NCI-H748 treated with DMSO at 0.1 percent for 48 hours (cell line): ENCODE measurements at regions not wholly inside any gene's neighbourhood (a gene's known extent, or its start where the extent isn't known, plus 50 kb on each side); places are given as distances from the start of the nearest gene placed in this dataset.

Experiments
- DNase-seq: peaks from one replicate; lab custom pipeline; 2025; lab: John Stamatoyannopoulos, UW

DNA sequence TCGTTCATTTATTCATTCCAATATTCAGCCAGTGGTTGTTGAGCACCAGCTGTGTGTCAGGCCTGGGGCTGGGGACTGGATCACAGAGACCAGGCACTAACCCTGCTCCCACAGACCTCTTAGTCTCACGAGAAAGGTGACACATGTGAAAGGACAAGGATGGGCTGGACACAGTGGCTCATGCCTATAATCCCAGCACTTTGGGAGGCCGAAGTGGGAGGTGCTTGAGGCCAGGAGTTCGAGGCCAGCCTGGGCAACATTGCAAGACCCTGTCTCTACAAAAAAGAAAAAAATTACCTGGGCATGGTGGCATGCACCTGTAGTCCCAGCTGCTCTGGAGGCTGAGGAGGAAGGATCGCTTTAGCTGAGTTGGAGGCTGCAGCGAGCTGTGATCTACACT lies 105.9 kb upstream of the SDK1 start:
- no peak for DNase-seq

DNA sequence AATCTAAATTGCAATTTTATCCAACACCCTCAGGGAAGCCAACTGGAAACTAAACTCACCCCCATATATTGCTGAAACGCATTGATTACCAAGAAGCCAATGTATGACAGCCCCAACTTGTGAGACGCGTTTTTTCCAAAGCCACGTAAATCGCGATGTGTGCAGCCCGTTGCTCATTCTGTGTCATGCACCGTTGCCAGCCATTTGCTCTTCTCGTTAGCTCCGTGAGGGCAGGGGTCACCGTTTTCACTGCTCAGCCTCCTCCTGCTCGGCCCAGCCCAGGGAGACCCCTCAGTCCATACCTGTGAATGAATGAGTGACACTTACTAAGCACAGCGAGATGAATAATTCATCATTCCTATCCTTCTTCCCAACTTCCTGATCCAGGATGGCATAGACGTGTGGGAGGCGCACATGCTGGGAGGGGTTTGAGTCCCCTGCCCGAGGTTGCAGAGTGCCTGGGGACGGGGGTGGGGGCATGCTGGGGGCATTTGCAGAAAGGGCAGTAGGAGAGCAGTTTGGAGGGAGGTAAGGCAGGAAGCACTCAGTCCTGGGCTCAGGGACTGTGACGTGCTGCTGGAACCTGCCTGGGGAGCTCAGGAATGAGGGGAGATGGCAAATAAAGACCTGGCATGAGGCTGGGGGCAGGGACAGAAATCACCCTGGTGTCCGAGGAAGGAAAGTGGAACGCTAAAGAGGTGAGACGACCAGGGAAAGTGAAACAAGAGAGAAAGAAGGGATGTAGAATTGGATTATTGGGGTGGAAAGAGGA lies 104.2 kb upstream of the SDK1 start:
- no peak for DNase-seq

DNA sequence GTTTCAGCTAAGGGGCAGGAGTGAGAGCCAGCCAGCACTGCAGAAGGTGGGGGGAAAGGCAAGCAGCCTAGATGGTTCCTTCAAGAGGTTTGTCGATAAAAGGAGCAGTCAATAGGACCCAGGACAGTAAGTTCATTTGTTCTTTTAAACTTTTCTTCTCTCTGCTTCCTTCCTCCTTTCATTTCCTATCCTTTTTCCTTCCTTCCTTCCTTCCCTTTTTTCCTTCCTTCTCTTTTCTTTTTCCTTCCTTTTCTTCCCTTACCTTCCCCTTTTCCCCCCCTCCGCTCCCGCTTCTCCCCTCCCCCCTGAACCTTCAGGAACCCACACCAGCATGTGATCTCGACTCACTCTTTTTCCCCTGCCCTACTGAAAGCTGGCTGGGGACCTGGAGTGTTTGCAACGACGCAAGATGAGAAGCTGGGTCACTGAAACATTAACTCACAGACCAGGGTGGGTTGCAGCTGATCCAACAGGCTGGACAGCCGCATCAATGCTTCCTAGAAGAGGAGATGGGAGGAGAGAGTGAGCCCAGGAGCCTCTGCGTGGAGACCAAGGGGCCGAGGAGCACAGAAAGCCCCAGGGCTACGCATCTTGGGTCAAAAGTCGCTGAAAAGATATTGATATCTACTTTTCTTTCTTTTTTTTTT lies 103.4 kb upstream of the SDK1 start:
- no peak for DNase-seq

DNA sequence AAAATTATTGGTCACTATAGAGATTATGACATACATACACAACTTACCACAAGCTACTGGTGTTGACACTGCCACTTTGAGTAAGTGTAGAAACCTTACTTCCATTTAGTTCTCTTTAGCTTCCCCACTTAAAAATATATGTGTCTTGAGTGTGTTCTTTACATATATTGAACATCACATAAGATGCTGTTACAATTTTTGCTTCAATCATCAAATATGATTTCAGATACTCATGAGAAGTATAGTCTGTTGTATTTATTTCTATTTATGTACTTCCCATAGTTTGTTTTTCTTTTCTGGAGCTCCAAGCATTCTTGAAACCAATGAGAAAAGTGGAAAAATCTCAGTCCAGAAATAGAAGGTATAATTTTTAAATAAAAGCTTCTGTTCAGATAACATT lies 102.7 kb upstream of the SDK1 start:
- no peak for DNase-seq

DNA sequence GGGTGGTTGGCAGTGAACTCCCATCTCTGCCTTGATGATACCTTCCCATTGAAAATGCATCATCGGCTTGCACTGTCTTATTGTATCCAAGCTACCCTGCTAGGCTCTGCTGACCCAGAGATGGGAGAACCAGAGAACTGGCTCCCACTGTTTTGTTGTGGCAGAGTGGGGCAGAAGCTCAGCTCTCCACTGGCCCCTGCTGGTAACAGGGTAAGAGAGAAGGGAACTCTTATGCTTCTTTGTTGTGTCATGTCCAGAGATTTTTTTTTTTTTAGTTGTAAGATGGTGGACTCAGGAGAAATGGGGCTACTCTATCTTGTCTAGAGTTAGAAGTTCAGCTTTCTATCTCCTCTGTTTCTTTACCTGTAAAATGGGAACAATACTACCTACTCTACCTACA lies 100.5 kb upstream of the SDK1 start:
- no peak for DNase-seq

DNA sequence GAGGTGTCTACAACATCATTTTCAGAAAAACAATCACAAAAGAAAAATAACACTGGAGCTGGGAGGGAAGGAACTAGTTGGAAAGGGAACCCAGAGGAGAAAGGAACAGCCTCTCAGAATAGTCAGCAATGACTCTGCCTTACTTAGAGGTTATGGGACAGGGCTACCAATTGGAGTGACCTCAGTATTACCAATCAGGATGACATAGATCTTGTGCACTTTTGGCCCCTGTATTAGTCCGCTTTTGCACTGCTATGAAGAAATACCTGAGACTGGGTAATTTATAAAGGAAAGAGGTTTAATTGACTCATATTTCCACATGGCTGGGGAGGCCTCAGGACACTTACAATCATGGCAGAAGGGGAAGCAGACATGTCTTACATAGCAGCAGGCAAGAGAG lies 99.7 kb upstream of the SDK1 start:
- no peak for DNase-seq

DNA sequence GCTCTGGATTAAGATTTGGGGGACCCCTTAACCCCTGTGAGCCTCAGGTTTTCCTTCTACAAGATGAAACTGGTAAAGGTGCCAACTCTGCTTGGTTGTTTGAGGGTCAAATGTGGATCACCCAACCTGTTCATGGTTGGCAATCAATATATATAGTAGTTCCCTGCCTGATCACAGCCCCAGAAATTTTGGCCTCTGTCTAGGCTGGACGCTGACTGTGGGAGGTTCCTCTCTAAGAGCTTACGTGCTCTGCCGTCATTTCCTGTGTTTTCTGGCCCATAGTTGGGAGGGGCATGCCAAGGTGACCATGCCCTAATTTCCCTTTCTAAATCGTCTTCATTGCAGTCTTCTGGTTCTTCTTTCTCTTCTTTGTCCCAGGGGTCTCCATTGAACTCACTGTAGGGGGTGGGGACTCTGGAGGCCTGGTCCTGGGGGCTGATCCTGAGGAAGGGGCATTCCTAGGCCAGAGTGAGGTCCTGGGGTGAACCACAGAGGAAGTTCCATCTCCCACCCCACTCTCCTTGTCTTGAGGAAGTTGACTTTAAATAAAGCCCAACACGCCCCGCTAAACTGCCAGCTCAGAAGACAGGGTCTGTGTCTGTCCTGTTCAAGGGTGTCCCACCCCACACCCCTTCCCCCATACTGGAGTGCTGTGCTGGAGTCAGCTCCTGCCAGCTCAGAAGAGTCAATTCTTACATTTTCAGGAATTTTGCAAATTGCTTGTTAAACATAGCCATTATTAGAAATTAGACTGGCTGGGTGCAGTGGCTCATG lies 98.9 kb upstream of the SDK1 start:
- no peak for DNase-seq

DNA sequence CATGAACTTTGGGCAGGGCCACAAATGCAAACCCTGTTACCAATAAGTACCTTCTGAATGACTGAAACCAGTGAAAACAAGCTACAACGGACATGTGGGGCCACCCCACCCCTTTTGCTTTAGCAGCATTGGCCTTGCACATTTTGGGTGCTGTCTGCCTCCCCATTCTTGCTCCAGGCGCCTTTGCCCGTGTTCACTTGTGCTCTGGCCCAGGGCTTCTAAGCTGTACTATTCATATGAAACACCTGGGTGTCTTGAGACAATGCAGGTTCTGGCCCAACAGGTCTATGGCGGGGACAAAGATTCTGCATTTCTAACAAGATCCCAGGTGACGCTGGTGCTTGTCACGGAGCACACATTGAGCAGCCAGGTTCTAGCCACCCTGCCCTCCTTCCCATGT lies 96.5 kb upstream of the SDK1 start:
- no peak for DNase-seq

DNA sequence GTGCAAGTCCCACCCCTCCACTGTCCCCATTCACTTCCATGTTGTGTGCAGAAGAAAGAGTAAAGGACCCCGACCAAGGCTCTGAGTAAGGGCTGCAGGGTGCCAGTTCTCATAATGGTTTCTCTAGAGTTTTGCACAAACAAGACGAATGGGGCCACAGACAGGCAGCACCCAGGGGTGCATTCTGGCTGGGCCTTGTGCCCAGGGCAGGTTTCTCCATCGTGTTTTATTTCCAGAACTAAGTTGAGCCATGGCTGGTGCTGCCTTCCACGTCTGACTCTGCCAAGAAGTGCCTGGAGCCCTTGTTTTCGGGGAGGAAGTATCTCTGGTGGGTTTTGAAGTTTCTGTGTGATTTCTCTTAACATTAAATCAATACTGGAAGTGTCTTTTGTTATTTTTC lies 95.0 kb upstream of the SDK1 start:
- DNase-seq: no peak

DNA sequence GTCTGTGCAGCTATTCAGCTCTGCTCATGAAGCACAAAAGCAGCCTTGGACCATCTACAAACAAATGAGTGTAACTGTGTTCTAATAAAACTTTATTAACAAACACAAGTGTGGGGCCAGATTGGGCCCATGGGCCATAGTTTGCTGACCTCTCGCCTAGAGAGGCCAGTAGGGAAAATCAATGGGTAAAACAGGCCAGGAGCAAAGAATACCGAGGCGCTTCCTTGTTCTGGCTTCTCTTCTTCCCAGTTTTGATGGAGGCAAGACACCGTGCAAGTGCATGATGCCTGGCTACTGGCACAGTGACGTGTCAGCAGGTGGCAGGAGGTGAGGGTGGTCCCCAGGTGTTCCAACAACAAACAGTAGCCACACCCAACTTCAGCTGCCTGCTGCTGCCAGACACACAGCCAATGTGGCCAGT lies 94.3 kb upstream of the SDK1 start:
- peak; percentile 38 for DNase-seq

DNA sequence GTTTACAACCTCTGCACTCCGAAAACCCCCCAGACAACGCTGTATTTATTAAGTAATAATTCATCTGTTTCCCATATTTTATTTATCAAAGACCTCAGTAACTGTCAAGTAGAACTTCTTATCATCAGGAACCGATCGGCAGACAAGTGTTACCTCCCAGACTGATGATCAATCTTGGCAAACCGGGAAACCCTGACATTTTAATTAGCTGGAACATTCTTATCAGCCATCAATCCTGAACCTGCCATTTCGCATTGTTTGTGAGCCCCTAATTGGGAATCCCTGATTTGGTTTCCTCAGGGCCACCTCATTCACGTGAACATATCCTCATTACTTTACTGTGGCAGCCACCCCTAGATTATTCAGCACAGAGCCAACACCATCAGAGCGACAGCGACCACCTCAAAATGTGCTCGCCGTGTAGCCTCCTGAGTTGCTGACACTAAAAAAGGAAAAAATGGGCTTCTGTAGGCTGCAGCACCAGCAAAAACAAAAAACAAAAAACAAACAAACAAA lies 93.6 kb upstream of the SDK1 start:
- DNase-seq: no peak

DNA sequence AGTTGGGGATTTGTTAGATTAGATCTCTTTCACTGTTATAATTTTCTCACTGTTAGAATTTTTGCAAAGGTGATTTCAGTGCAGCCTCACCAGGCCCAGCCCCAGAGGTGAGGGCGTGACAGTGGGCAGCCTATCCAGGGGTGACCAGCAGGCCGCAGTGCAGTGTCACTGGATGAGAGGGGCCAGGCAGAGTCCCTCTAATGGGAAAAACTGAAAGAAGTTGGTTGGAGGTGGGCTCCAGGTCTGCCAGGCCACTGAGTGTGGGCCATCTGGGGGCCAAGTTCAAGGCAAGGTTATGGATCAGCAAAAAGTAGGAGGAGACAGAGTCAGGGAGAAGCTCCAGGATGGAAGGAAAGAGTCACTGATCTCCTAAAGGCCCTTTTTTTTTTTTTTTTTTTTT lies 90.5 kb upstream of the SDK1 start:
- DNase-seq: no peak

DNA sequence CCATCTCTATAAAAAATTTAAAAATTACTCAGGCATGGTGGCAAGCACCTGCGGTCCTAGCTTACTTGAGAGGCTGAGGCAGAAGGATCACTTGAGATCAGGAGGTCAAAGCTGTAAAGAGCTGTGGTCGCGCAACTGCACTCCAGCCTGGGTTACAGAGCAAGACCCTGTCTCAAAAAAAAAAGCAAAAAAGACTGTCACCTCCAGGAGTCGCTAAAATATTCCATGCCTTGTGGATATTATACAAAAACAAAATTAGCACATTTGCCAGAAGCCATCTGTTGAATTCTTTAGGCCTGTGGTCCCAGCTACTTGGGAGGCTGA lies 87.0 kb upstream of the SDK1 start:
- no peak for DNase-seq

DNA sequence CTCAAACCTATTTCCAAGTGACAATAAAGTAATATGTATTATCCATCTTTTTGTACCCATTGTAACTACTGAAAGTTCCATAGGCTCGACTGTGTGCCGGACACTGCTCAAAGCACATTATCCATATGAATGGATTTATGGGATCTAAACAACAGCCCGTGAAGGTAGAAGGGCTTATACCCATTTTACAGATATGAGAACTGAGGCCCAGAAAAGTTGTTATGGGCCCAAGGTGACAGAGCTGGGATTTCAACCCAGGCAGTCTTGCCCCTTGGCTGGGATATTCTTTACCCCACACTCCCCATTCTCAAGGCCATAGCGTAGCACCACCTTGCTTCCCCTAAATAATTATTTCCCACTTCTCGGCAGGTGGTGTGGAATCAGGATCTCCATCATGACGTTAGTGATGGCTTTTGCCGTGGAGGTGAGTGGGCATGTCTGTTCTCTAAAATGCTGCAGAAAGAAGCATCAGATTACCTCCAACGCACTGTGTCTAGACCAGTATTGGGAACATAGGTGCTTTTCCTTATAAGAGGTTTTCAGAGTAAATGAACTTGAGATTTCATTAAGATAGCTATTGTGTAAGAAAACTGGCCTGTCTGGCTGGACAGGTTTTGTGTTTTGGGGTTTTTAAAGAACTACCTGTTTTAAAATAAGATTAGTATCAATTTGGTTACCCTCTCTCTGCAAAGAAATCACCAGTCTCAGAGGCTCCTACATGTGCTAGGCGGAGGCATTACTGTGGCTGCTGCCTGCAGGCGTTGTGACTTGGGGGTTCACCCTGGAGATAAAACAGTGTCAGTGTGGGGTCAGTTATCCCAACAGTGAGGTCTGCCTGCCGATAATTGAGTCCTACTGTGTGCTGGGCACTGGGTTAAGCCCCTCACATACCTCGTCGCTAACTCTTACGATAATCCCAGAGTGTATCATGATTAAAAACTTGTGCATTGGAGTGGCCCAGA lies 85.1 kb upstream of the SDK1 start:
- DNase-seq: no peak

DNA sequence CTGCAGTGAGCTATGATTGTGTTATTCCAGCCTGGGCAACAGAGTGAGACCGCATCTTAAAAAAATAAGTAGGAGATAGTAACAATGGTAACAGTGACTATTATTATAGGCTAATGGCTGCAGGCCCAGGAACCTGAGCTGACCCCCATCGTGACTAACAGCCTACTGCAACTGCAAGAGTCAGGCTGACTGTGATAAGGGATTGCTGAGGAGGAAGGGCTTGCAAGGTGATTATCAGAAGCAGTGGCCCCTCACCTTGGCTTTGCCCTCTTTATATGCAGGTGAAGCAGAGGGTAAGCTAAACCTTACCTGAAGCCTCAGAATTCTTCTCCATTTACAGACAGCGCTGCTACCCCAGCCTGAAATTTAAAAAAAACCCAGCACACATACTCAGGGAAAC lies 83.9 kb upstream of the SDK1 start:
- DNase-seq: no peak

DNA sequence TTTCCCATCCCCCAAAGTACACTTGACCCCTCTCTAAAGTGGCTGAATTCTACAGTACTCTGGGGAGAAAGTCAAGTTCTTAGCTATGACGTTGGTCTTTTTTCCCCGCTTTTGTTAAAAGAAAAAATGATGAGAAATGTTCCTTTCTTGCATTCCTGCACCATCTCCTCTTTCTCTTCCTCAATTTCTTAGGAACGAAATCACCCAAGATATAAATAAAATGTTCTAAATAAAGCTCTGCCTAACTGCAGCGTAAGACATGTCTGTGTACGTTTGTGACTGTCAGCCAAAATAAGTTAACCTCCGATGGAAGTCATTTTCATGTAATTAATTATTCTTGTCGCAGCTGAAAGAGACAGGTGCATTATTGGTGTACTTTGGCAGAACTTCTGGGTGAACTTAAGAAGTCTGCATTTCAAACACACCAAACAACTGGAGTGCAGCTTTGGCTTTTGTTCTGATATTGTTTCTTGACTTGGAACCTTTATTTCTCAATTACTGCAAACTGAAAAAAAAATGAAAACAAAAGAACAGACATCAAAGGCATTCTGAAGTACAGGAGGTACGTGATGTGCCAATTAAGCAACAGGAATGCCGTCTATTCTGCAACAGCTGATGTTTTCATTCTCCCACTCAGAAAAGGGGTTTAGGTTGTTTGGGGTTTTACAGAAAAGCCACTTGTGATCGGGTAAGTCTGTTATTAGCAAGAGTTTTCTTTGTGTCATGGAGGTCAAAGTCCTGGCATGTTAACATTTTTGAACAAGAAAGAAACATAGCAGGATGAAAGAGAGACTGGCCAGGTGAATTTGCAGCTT lies 82.4 kb upstream of the SDK1 start:
- no peak for DNase-seq

DNA sequence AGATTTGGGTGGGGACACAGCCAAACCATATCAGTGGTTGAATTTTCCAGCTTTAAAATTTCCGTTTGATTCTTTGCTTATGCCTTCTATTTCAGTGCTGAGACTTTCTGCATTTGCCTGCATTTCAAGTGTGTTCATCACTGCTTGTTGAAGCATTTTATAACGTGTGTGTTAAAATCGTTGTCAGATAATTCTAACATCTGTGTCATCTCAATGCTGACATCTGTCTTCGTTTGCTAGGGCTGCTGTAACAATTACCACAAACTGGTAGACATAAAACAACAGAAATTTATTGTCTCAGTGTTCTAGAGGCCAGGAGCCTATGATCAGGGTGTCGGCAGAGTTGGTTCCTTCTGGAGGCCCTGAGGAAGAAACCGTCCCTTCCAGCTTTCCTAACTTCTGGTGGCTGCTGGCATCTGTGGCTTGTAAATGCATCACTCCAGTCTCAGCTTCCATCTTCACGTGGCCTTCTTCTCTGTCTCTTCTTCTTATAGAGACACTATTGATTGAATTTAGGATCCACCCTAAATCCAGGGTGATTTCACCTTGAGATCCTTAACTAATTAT lies 71.1 kb upstream of the SDK1 start:
- no peak for DNase-seq

DNA sequence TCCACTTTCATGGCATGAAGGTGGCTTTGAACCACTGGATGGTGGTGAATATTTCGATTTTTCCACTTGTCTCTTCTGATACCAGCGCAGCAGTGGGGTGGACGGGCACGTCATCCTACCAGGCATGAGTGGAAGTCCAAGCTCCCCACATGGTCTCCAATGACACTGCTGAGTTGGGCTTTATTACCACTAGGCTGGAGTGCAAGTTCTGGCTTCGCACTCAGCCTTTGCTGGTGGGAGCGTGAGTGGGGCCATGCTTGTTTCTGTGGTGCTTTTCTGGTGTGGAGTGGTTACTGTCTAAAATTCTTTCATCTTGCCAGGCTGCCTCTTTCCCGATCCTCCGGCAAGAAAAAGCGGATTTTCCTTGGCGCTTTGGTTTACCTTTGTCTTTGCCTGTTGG lies 70.1 kb upstream of the SDK1 start:
- DNase-seq: no peak

DNA sequence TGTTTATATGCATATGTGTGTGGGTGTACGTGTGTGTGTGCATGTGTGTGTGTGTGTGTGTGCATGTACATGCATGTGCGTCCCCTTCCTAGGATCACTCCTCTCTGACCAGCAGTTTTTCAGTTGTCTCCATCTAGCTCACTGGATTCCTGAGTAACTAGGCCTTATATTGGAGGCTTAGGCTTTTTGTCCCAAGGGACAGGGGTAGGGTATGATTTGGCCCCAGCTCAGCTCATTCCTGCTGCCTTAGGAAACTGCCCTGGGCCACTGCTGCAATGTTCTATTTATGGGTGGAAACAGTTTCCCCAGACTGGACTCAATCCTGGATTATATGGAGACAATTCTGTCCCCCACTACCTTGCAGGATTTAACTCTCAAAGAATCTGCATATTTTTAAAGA lies 68.8 kb upstream of the SDK1 start:
- no peak for DNase-seq

DNA sequence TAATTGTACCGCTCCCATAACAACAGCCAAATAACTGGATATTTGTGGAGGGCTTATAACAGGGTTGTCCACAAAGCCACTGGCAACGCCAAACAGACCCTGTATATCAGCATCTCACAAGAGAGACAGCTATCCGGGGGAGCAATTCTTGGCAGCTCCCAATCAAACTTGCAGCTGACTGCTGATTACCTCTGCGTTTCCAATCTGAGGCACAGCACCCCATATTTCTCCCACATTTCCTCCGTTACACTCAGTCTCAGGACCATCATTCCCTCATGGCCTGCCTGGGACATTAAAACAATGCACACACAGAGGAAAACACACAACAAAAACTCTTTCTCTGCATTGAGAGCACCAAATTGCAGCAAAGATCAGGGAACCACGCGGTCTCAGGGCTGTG lies 67.8 kb upstream of the SDK1 start:
- DNase-seq: no peak

DNA sequence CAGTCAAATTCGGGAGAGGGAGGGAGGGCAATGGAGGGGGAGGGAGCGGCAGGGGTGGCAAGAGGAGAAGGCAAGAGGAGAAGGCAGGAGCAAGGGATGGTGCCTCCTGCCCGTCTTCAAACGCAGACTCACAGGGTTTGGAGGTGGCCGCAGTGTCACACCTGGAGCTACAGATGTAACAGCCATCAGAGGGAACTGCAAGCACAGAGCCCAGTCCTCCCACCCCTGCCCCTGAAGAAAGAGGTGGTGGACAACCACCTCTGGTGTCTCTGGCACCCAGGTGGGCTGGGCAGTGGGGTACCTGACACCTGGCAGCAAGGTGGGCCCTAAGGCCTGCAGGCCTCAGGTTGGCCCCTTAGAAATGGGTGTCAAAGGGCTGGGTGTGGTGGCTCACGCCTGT lies 67.0 kb upstream of the SDK1 start:
- no peak for DNase-seq
